ENCODE measurements at regions not wholly inside any gene's neighbourhood (a gene's known extent, or its start where the extent isn't known, plus 50 kb on each side); places are given as distances from the start of the nearest gene placed in this dataset.

DNA sequence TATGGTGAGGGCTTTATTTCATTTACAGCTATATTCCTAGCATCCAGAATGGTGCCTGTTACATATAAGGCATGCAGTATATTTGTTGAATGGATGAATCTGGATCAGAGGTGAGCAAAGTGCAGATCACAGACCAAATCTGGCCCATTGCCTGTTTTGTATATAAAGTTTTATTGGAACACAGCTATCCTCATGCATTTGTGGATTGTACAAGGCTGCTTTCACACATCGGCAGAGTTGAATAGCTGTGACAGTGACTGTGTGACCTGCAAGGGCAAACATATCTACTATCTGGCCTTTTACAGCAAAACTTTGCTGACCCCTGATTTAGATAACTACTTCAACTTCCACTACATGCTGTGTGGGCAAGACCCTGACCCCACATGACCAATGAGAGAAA lies 54.0 kb upstream of the MRPS6 start:
- Histone ChIP-seq H3K27ac (no peak overlapping the region), H3K36me3 (ENCODE audit: insufficient read depth) (no peaks in the 10 kb centered on the region), H2AFZ (ENCODE audit: low read depth) (no peak overlapping the region), H3K9ac (no peak overlapping the region), H3K4me3 (IDR thresholded peaks at IDR 0.05; ENCODE audit: insufficient read depth, low read depth, low read length) (no peak overlapping the region), H3K4me1 (ENCODE audit: low read depth, poor library complexity, severe bottlenecking) (no peaks in the 10 kb centered on the region), H3K79me2 (ENCODE audit: insufficient read depth, low read depth) (no peaks in the 10 kb centered on the region), H3K4me2 (no peak overlapping the region), H4K20me1 (ENCODE audit: insufficient read depth) (no peaks in the 10 kb centered on the region), H3K27me3 (ENCODE audit: insufficient read depth, low read depth) (no peaks in the 10 kb centered on the region)
- no peak for TF ChIP-seq CTCF (conservative IDR thresholded peaks at IDR 0.05; ENCODE audit: low read depth, low read length)

- H3K4me1 ChIP-seq (ENCODE audit: low read depth, poor library complexity, severe bottlenecking) = no peaks in the 10 kb centered on the region
- no peaks in the 10 kb centered on the region for H3K27me3 ChIP-seq (ENCODE audit: insufficient read depth, low read depth)
- H4K20me1 ChIP-seq (ENCODE audit: insufficient read depth) = no peaks in the 10 kb centered on the region
- no peak overlapping the region for H2AFZ ChIP-seq (ENCODE audit: low read depth)
- no peaks in the 10 kb centered on the region for H3K36me3 ChIP-seq (ENCODE audit: insufficient read depth)
- H3K9ac ChIP-seq = no peak overlapping the region
- H3K4me3 ChIP-seq (IDR thresholded peaks at IDR 0.05; ENCODE audit: insufficient read depth, low read depth, low read length) = no peak overlapping the region
- no peak for TF ChIP-seq CTCF (conservative IDR thresholded peaks at IDR 0.05; ENCODE audit: low read depth, low read length)
- H3K79me2 ChIP-seq (ENCODE audit: insufficient read depth, low read depth) = no peaks in the 10 kb centered on the region
- H3K4me2 ChIP-seq = no peak overlapping the region
- H3K27ac ChIP-seq = no peak overlapping the region
These were observed 54.5 kb upstream of the MRPS6 start for GRCh38 chr21:34018910-34019309.

- H3K9ac ChIP-seq = no peak overlapping the region
These were observed 55.2 kb upstream of the MRPS6 start for GRCh38 chr21:34018185-34018584.

DNA sequence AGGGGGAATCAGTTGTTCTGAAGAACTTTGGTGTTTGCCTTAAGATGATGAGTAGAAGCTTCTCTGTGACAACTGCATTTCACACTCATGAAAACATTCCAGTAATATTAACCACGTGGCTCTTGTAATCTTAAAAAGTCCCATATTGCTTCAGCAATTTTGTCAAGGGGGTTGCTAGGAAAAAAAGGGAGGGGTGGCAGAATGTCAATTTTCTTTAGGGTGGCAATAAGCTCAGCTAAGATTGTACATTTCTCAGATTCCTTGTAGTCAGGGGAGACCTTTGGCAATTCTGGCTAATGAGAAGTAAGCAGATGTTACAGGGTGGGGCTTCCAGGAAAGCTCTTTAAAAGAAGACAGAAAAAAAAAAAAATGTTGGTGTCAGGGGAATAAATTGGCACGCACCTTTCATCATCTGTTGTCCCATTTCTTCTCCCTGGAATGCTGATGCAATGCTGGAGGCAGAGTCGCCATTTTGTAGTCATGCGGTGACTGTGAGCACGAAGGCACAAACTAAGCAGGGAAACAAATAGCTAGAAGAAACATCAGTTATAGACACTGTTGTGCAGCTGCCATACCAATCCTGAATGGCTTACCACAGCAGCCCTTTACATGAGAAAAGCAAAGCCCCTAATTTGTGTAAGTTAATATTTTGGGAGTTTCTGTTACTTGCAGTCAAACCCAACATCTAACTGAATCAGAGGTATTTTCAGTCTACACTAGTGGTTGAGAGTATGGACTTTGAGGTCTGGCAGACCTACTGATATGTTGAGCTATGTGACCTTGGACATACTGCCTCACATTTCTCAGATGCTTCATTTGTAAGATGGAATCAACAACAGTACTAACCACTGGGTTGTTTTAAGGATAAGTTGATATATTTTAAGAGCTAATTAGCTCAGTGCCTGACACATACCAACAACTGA lies 56.1 kb upstream of the MRPS6 start:
- Histone ChIP-seq H3K27me3 (ENCODE audit: insufficient read depth, low read depth) (no peaks in the 10 kb centered on the region), H3K27ac (no peak overlapping the region), H3K9ac (no peak overlapping the region), H3K36me3 (ENCODE audit: insufficient read depth) (no peaks in the 10 kb centered on the region), H3K4me2 (no peak overlapping the region), H2AFZ (ENCODE audit: low read depth) (no peak overlapping the region), H3K79me2 (ENCODE audit: insufficient read depth, low read depth) (no peaks in the 10 kb centered on the region), H3K4me3 (IDR thresholded peaks at IDR 0.05; ENCODE audit: insufficient read depth, low read depth, low read length) (no peak overlapping the region), H4K20me1 (ENCODE audit: insufficient read depth) (no peaks in the 10 kb centered on the region), H3K4me1 (ENCODE audit: low read depth, poor library complexity, severe bottlenecking) (no peaks in the 10 kb centered on the region)
- no peak for TF ChIP-seq CTCF (conservative IDR thresholded peaks at IDR 0.05; ENCODE audit: low read depth, low read length)

More at GRCh38 chr21:34018185-34018584, 55.2 kb upstream of the MRPS6 start:
- TF ChIP-seq CTCF (conservative IDR thresholded peaks at IDR 0.05; ENCODE audit: low read depth, low read length) = no peak
- Histone ChIP-seq H3K4me2 (no peak overlapping the region), H3K4me1 (ENCODE audit: low read depth, poor library complexity, severe bottlenecking) (no peaks in the 10 kb centered on the region), H3K27ac (no peak overlapping the region), H3K79me2 (ENCODE audit: insufficient read depth, low read depth) (no peaks in the 10 kb centered on the region), H3K4me3 (IDR thresholded peaks at IDR 0.05; ENCODE audit: insufficient read depth, low read depth, low read length) (no peak overlapping the region), H2AFZ (ENCODE audit: low read depth) (no peak overlapping the region), H4K20me1 (ENCODE audit: insufficient read depth) (no peaks in the 10 kb centered on the region), H3K27me3 (ENCODE audit: insufficient read depth, low read depth) (no peaks in the 10 kb centered on the region), H3K36me3 (ENCODE audit: insufficient read depth) (no peaks in the 10 kb centered on the region)

All from KMS-11 (cell line).